Osteoblast (primary cell): ENCODE measurements at regions not wholly inside any gene's neighbourhood (a gene's known extent, or its start where the extent isn't known, plus 50 kb on each side); places are given as distances from the start of the nearest gene placed in this dataset.

Experiments
- DNase-seq: peaks from one replicate; pipeline ENCODE4 v3.0.0; 2011; ENCODE audit warnings: low spot score, mixed read lengths; ENCODE audit not compliant: insufficient read length; ENCODE audit errors: missing footprints
- H2AFZ ChIP-seq: 2 replicates; pipeline ENCODE4 v1.6.0; 2011; ENCODE audit warnings: mild to moderate bottlenecking, low read length
- H3K27ac ChIP-seq: 2 replicates; pipeline ENCODE4 v1.5.1; 2011; ENCODE audit warnings: mild to moderate bottlenecking, low read depth, low read length, moderate library complexity
- H3K27me3 ChIP-seq: 2 replicates; pipeline ENCODE4 v1.6.0; 2012; ENCODE audit warnings: mild to moderate bottlenecking, control low read depth, inconsistent platforms, low read length, moderate library complexity; ENCODE audit not compliant: insufficient read depth
- H3K36me3 ChIP-seq: 2 replicates; pipeline ENCODE4 v1.5.1; 2011; ENCODE audit warnings: mild to moderate bottlenecking, low read length, control low read depth, moderate library complexity; ENCODE audit not compliant: insufficient read depth
- H3K4me1 ChIP-seq: 2 replicates; pipeline ENCODE4 v1.5.1; 2011; ENCODE audit warnings: mild to moderate bottlenecking, low read length, control low read depth, moderate library complexity; ENCODE audit not compliant: insufficient read depth
- H3K4me2 ChIP-seq: 2 replicates; pipeline ENCODE4 v1.6.0; 2011; ENCODE audit warnings: mild to moderate bottlenecking, low read length; ENCODE audit not compliant: insufficient read depth
- H3K4me3 ChIP-seq: fragments of 200-600 bp; sonication (generic); 3 replicates; pipeline ENCODE4 v1.5.1; 2012; ENCODE audit warnings: mild to moderate bottlenecking, low read length, inconsistent platforms; ENCODE audit not compliant: insufficient read depth
- H3K79me2 ChIP-seq: 2 replicates; pipeline ENCODE4 v1.6.0; 2012; ENCODE audit warnings: mild to moderate bottlenecking, low read length, control low read depth, inconsistent platforms; ENCODE audit not compliant: insufficient read depth
- H3K9me3 ChIP-seq: 2 replicates; pipeline ENCODE4 v1.5.1; 2011; ENCODE audit warnings: low read depth, low read length, control low read depth
- H4K20me1 ChIP-seq: 2 replicates; pipeline ENCODE4 v1.6.0; 2012; ENCODE audit warnings: mild to moderate bottlenecking, low read length, control low read depth; ENCODE audit not compliant: insufficient read depth
- TF ChIP-seq, protein P1 (sequence below): IDR thresholded peaks from 2 replicates; pipeline ENCODE4 v1.5.1; 2011; ENCODE audit warnings: mild to moderate bottlenecking, low read depth, low read length, moderate library complexity; ENCODE audit errors: extremely low read depth

GRCh38 chr9:1383899-1384455, 333.8 kb downstream of the DMRT2 start:
- Histone ChIP-seq H3K4me3 (no peak overlapping the region), H3K27ac (no peak overlapping the region), H3K79me2 (no peaks in the 10 kb centered on the region), H3K4me2 (no peak overlapping the region), H3K36me3 (no peaks in the 10 kb centered on the region), H3K4me1 (no peaks in the 10 kb centered on the region), H2AFZ (no peak overlapping the region), H4K20me1 (no peaks in the 10 kb centered on the region), H3K9me3 (no peaks in the 10 kb centered on the region), H3K27me3 (no peaks in the 10 kb centered on the region)
- DNase-seq = no peak
- TF ChIP-seq, protein P1, sequence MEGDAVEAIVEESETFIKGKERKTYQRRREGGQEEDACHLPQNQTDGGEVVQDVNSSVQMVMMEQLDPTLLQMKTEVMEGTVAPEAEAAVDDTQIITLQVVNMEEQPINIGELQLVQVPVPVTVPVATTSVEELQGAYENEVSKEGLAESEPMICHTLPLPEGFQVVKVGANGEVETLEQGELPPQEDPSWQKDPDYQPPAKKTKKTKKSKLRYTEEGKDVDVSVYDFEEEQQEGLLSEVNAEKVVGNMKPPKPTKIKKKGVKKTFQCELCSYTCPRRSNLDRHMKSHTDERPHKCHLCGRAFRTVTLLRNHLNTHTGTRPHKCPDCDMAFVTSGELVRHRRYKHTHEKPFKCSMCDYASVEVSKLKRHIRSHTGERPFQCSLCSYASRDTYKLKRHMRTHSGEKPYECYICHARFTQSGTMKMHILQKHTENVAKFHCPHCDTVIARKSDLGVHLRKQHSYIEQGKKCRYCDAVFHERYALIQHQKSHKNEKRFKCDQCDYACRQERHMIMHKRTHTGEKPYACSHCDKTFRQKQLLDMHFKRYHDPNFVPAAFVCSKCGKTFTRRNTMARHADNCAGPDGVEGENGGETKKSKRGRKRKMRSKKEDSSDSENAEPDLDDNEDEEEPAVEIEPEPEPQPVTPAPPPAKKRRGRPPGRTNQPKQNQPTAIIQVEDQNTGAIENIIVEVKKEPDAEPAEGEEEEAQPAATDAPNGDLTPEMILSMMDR = no peak

DNA sequence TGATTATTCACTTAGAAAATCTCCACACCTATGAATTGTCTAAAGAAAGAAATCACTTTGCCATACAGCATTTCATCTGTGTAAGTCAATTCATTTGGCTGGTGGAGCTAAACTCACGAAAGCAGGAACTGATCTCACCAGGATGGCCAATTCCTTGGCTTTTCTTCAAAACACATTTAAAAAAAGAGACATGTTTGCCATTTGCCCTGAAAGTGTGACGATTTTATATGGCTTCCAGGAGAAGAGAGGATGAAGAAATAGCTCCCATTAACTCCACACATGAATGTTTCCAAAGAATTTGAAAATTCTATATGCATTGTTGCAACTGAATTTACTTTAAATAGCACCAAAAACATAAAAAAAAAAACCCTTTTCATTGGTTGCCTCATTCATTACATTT, 334.7 kb downstream of the DMRT2 start:
- Histone ChIP-seq H3K36me3 (no peaks in the 10 kb centered on the region), H3K4me3 (no peak overlapping the region), H3K79me2 (no peaks in the 10 kb centered on the region), H3K4me2 (no peak overlapping the region), H2AFZ (no peak overlapping the region), H3K27ac (no peak overlapping the region), H3K27me3 (no peaks in the 10 kb centered on the region), H4K20me1 (no peaks in the 10 kb centered on the region), H3K4me1 (no peaks in the 10 kb centered on the region), H3K9me3 (no peaks in the 10 kb centered on the region)
- TF ChIP-seq, protein P1 = no peak
- no peak for DNase-seq

- TF ChIP-seq, protein P1 = no peak
Observed at GRCh38 chr9:1386420-1386819, 336.3 kb downstream of the DMRT2 start.

GRCh38 chr9:1388216-1388615, 338.1 kb downstream of the DMRT2 start:
- no peaks in the 10 kb centered on the region for H4K20me1 ChIP-seq
- no peaks in the 10 kb centered on the region for H3K4me1 ChIP-seq
- H3K4me2 ChIP-seq = no peak overlapping the region
- H3K27me3 ChIP-seq = no peaks in the 10 kb centered on the region
- no peak for DNase-seq
- H2AFZ ChIP-seq = no peak overlapping the region
- H3K4me3 ChIP-seq = no peak overlapping the region
- TF ChIP-seq, protein P1 = no peak
- H3K36me3 ChIP-seq = no peaks in the 10 kb centered on the region
- no peaks in the 10 kb centered on the region for H3K9me3 ChIP-seq
- H3K27ac ChIP-seq = no peak overlapping the region
- H3K79me2 ChIP-seq = no peaks in the 10 kb centered on the region

More at GRCh38 chr9:1386420-1386819, 336.3 kb downstream of the DMRT2 start:
- H3K27ac ChIP-seq = no peak overlapping the region
- H3K4me1 ChIP-seq = no peaks in the 10 kb centered on the region
- DNase-seq = no peak
- no peaks in the 10 kb centered on the region for H3K27me3 ChIP-seq
- H3K4me2 ChIP-seq = no peak overlapping the region
- no peak overlapping the region for H3K4me3 ChIP-seq
- H4K20me1 ChIP-seq = no peaks in the 10 kb centered on the region
- no peak overlapping the region for H2AFZ ChIP-seq
- no peaks in the 10 kb centered on the region for H3K9me3 ChIP-seq
- no peaks in the 10 kb centered on the region for H3K36me3 ChIP-seq
- H3K79me2 ChIP-seq = no peaks in the 10 kb centered on the region
